Right lobe of liver (tissue), 4 donors: ENCODE measurements at regions not wholly inside any gene's neighbourhood (a gene's known extent, or its start where the extent isn't known, plus 50 kb on each side); places are given as distances from the start of the nearest gene placed in this dataset.

Experiments
- CTCF ChIP-seq, 4 donors: fragments of 200-600 bp in 3 of 4; fragments of 450-650 bp in 1 of 4; IDR thresholded peaks; one replicate each; pipeline versions ENCODE4 v1.5.1 to v1.8.0; 2016 to 2022; ENCODE audit warnings: antibody characterized with exemption in 4 of 4, mild to moderate bottlenecking in 2 of 4
- POLR2A ChIP-seq: fragments of 450-650 bp; IDR thresholded peaks from one replicate; pipeline ENCODE4 v1.6.1; 2017; ENCODE audit warnings: antibody characterized with exemption, mild to moderate bottlenecking
- donor health status: DM: no; HTN: no; CAD: no.
- donor health status: DM: no; HTN: no; CAD: no.
- donor health status: DM: no; HTN: yes; CAD: no.

- TF ChIP-seq CTCF (IDR thresholded peaks at IDR 0.05): no peak
- no peak for TF ChIP-seq POLR2A
These were observed 375.5 kb downstream of the CDH9 start for GRCh38 chr5:26662806-26663360.
